GM18502 (cell line): ENCODE measurements at regions not wholly inside any gene's neighbourhood (a gene's known extent, or its start where the extent isn't known, plus 50 kb on each side); places are given as distances from the start of the nearest gene placed in this dataset.
"Not testable (repeated sequence)": the region's sequence is repeated elsewhere in the genome, so short reads cannot be mapped to it uniquely, and the experiment has no call there.

Source experiments
- ATAC-seq: cut with Tn5 transposase; IDR thresholded peaks from one replicate; pipeline ENCODE4 v1.9.1; 2021; ENCODE audit warnings: mild to moderate bottlenecking; ENCODE audit not compliant: unreplicated experiment, poor library complexity

GRCh38 chr6:134424165-134424797 lies 106.4 kb upstream of the SGK1 start:
- ATAC-seq: no peak

- no peak for ATAC-seq
Measured at GRCh38 chr6:134422426-134423231, 104.7 kb upstream of the SGK1 start.

- no peak for ATAC-seq
Measured at GRCh38 chr6:134421501-134421900, 103.6 kb upstream of the SGK1 start.

- no peak for ATAC-seq
Measured at GRCh38 chr6:134420614-134421181, 102.8 kb upstream of the SGK1 start.

- ATAC-seq: no peak
Measured at GRCh38 chr6:134419716-134420115, 101.8 kb upstream of the SGK1 start.

GRCh38 chr6:134416418-134417154 lies 98.7 kb upstream of the SGK1 start:
- no peak for ATAC-seq

- ATAC-seq: no peak
Measured at GRCh38 chr6:134415656-134416055, 97.7 kb upstream of the SGK1 start.

- no peak for ATAC-seq
Measured at GRCh38 chr6:134415194-134415593, 97.3 kb upstream of the SGK1 start.

GRCh38 chr6:134414793-134415192 lies 96.9 kb upstream of the SGK1 start:
- no peak for ATAC-seq

- ATAC-seq: no peak
Measured at GRCh38 chr6:134413241-134413643, 95.3 kb upstream of the SGK1 start.

- no peak for ATAC-seq
Measured at GRCh38 chr6:134410541-134410940, 92.6 kb upstream of the SGK1 start.

GRCh38 chr6:134407791-134408190 lies 89.9 kb upstream of the SGK1 start:
- ATAC-seq: no peak

- ATAC-seq: no peak
Measured at GRCh38 chr6:134406311-134406710, 88.4 kb upstream of the SGK1 start.

- no peak for ATAC-seq
Measured at GRCh38 chr6:134405386-134406087, 87.6 kb upstream of the SGK1 start.

GRCh38 chr6:134403312-134403711 lies 85.4 kb upstream of the SGK1 start:
- not testable (repeated sequence) for ATAC-seq

GRCh38 chr6:134402372-134402984 lies 84.6 kb upstream of the SGK1 start:
- no peak for ATAC-seq

- no peak for ATAC-seq
Measured at GRCh38 chr6:134400941-134401340, 83.0 kb upstream of the SGK1 start.

- no peak for ATAC-seq
Measured at GRCh38 chr6:134398453-134398852, 80.5 kb upstream of the SGK1 start.

- no peak for ATAC-seq
Measured at GRCh38 chr6:134397676-134398075, 79.8 kb upstream of the SGK1 start.

GRCh38 chr6:134394905-134395304 lies 77.0 kb upstream of the SGK1 start:
- no peak for ATAC-seq
